ENCODE measurements at regions not wholly inside any gene's neighbourhood (a gene's known extent, or its start where the extent isn't known, plus 50 kb on each side); places are given as distances from the start of the nearest gene placed in this dataset.
"Not testable (repeated sequence)": the region's sequence is repeated elsewhere in the genome, so short reads cannot be mapped to it uniquely, and the experiment has no call there.

DNA sequence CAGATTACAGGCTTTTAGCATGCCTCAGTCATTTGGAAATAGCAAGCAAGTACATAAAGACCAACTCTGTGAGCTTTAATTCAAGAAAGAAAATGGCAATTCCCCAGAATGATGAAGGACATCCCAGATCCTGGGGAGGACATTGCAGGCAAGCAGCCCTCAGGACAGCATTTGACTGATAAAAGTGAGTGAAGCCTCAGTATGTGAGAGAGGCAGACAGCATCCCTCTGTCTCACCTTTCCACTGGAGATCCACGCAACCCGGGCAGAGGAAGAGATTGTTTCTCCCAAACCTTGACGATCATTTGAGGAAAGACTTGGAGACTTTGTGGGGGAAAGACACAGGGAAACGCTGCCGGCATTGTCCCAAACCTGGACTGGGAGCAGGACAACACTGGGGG, 128.0 kb upstream of the PABPC3 start:
- TF ChIP-seq, protein P1, sequence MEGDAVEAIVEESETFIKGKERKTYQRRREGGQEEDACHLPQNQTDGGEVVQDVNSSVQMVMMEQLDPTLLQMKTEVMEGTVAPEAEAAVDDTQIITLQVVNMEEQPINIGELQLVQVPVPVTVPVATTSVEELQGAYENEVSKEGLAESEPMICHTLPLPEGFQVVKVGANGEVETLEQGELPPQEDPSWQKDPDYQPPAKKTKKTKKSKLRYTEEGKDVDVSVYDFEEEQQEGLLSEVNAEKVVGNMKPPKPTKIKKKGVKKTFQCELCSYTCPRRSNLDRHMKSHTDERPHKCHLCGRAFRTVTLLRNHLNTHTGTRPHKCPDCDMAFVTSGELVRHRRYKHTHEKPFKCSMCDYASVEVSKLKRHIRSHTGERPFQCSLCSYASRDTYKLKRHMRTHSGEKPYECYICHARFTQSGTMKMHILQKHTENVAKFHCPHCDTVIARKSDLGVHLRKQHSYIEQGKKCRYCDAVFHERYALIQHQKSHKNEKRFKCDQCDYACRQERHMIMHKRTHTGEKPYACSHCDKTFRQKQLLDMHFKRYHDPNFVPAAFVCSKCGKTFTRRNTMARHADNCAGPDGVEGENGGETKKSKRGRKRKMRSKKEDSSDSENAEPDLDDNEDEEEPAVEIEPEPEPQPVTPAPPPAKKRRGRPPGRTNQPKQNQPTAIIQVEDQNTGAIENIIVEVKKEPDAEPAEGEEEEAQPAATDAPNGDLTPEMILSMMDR (IDR thresholded peaks at IDR 0.05) = not testable (repeated sequence)
- TF ChIP-seq POLR2A, EP300 (IDR thresholded peaks at IDR 0.05): not testable (repeated sequence)

All from ovary (tissue), 3 donors.